ENCODE measurements at regions not wholly inside any gene's neighbourhood (a gene's known extent, or its start where the extent isn't known, plus 50 kb on each side); places are given as distances from the start of the nearest gene placed in this dataset.

DNA sequence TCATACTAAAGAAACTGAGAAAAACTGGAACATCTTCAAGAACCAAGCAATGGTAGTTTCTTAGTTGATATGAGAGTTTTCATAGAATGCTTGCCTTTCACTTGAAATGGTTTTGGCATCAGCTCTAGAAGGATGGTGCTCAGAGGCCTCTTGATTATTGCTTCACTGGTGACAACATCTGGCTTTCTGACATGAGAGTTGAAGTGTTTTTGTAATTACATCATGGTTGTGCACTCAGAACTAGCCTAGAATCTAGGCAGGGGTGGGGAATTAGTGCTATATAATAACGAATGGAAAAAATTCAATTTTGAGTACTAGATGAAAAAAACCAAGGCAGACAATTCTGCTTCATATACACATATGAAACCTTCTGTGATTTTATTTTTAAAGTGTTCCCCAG is 172.8 kb upstream of the LMNTD1 start:
- TF ChIP-seq, protein P1, sequence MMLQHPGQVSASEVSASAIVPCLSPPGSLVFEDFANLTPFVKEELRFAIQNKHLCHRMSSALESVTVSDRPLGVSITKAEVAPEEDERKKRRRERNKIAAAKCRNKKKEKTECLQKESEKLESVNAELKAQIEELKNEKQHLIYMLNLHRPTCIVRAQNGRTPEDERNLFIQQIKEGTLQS (IDR thresholded peaks at IDR 0.05): no peak
- TF ChIP-seq RXRA (IDR thresholded peaks at IDR 0.05): no peak
- no peak for TF ChIP-seq YY1 (IDR thresholded peaks at IDR 0.05)
- WGBS: 85% methylated on average over 1 of the region's 1 CpG
- Histone ChIP-seq H3K4me1 (ENCODE audit: control insufficient read depth in 4 of 4, insufficient read depth in 4 of 4, low read length in 3 of 4) (no peaks in the 10 kb centered on the region), H3K27me3 (ENCODE audit: control insufficient read depth in 4 of 4, insufficient read depth in 4 of 4, low read length in 3 of 4) (no peaks in the 10 kb centered on the region), H3K9me3 (ENCODE audit: control insufficient read depth in 4 of 4, low read length in 3 of 4) (no peaks in the 10 kb centered on the region), H3K9ac (ENCODE audit: low read depth in 1 of 2, low read length in 2 of 2) (no peak overlapping the region), H3K4me3 (ENCODE audit: low read depth in 1 of 3, low read length in 3 of 3) (no peak overlapping the region), H3K27ac (ENCODE audit: low read depth in 1 of 2, low read length in 2 of 2) (no peak overlapping the region), H3K36me3 (ENCODE audit: control insufficient read depth in 4 of 4, insufficient read depth in 3 of 4, low read depth in 1 of 4, low read length in 3 of 4) (no peaks in the 10 kb centered on the region)
- no peak for DNase-seq (ENCODE audit: low spot score)

DNA sequence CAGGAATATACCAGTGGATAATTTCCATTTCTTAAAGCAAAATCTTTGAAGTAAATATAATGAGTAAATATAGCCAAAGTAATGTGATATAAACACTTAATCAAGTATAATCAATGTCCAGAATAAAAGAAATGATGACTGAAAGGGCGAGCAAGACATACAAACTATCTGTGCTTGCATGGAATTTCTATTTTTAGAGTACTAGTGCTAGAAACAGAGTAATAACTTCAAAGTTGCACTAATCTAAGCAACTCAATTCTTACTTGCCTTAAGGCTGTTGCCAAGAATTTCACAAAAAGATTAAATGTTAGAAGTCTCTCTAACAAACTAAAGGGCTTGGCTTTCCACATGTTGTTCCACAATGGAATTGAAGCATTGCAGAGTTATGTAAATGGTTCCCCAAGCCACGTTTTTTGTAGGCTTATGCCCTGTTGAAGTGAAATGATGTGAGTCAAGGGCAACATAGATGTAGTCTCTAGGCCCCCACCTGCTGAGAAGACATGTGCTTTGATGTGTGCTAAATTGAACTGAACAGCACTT is 175.0 kb upstream of the LMNTD1 start:
- TF ChIP-seq GABPA (IDR thresholded peaks at IDR 0.05 in 1 of 2, conservative IDR thresholded peaks at IDR 0.05 in 1 of 2): no peak
- no peak for TF ChIP-seq FOXA2 (IDR thresholded peaks at IDR 0.05)
- no peak for TF ChIP-seq FOXA1 (IDR thresholded peaks at IDR 0.05)
- TF ChIP-seq SP1 (IDR thresholded peaks at IDR 0.05): no peak
- TF ChIP-seq RAD21 (IDR thresholded peaks at IDR 0.05): no peak
- TF ChIP-seq, protein P2, sequence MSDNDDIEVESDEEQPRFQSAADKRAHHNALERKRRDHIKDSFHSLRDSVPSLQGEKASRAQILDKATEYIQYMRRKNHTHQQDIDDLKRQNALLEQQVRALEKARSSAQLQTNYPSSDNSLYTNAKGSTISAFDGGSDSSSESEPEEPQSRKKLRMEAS (IDR thresholded peaks at IDR 0.05): no peak
- TF ChIP-seq HNF4A (conservative IDR thresholded peaks at IDR 0.05): no peak
- TF ChIP-seq, protein P3, sequence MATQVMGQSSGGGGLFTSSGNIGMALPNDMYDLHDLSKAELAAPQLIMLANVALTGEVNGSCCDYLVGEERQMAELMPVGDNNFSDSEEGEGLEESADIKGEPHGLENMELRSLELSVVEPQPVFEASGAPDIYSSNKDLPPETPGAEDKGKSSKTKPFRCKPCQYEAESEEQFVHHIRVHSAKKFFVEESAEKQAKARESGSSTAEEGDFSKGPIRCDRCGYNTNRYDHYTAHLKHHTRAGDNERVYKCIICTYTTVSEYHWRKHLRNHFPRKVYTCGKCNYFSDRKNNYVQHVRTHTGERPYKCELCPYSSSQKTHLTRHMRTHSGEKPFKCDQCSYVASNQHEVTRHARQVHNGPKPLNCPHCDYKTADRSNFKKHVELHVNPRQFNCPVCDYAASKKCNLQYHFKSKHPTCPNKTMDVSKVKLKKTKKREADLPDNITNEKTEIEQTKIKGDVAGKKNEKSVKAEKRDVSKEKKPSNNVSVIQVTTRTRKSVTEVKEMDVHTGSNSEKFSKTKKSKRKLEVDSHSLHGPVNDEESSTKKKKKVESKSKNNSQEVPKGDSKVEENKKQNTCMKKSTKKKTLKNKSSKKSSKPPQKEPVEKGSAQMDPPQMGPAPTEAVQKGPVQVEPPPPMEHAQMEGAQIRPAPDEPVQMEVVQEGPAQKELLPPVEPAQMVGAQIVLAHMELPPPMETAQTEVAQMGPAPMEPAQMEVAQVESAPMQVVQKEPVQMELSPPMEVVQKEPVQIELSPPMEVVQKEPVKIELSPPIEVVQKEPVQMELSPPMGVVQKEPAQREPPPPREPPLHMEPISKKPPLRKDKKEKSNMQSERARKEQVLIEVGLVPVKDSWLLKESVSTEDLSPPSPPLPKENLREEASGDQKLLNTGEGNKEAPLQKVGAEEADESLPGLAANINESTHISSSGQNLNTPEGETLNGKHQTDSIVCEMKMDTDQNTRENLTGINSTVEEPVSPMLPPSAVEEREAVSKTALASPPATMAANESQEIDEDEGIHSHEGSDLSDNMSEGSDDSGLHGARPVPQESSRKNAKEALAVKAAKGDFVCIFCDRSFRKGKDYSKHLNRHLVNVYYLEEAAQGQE (IDR thresholded peaks at IDR 0.05): no peak
- TF ChIP-seq, protein P4, sequence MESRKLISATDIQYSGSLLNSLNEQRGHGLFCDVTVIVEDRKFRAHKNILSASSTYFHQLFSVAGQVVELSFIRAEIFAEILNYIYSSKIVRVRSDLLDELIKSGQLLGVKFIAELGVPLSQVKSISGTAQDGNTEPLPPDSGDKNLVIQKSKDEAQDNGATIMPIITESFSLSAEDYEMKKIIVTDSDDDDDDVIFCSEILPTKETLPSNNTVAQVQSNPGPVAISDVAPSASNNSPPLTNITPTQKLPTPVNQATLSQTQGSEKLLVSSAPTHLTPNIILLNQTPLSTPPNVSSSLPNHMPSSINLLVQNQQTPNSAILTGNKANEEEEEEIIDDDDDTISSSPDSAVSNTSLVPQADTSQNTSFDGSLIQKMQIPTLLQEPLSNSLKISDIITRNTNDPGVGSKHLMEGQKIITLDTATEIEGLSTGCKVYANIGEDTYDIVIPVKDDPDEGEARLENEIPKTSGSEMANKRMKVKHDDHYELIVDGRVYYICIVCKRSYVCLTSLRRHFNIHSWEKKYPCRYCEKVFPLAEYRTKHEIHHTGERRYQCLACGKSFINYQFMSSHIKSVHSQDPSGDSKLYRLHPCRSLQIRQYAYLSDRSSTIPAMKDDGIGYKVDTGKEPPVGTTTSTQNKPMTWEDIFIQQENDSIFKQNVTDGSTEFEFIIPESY (IDR thresholded peaks at IDR 0.05): no peak
- TF ChIP-seq NR2F2 (IDR thresholded peaks at IDR 0.05): no peak
- TF ChIP-seq HNF4G (IDR thresholded peaks at IDR 0.05): no peak
- TF ChIP-seq EGR1 (IDR thresholded peaks at IDR 0.05; ENCODE audit: low read depth in 2 of 2): no peak
- TF ChIP-seq, protein P5, sequence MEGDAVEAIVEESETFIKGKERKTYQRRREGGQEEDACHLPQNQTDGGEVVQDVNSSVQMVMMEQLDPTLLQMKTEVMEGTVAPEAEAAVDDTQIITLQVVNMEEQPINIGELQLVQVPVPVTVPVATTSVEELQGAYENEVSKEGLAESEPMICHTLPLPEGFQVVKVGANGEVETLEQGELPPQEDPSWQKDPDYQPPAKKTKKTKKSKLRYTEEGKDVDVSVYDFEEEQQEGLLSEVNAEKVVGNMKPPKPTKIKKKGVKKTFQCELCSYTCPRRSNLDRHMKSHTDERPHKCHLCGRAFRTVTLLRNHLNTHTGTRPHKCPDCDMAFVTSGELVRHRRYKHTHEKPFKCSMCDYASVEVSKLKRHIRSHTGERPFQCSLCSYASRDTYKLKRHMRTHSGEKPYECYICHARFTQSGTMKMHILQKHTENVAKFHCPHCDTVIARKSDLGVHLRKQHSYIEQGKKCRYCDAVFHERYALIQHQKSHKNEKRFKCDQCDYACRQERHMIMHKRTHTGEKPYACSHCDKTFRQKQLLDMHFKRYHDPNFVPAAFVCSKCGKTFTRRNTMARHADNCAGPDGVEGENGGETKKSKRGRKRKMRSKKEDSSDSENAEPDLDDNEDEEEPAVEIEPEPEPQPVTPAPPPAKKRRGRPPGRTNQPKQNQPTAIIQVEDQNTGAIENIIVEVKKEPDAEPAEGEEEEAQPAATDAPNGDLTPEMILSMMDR (IDR thresholded peaks at IDR 0.05; ENCODE audit: low read depth, low read length, missing input control): no peak
- no peak for DNase-seq (ENCODE audit: low spot score)
- H3K9me3 ChIP-seq (ENCODE audit: control insufficient read depth in 4 of 4, low read length in 3 of 4): no peaks in the 10 kb centered on the region
- H3K4me3 ChIP-seq (ENCODE audit: low read depth in 1 of 3, low read length in 3 of 3): no peak overlapping the region
- H3K9ac ChIP-seq (ENCODE audit: low read depth in 1 of 2, low read length in 2 of 2): no peak overlapping the region
- WGBS: 60% methylated on average over 2 of the region's 2 CpGs
- H3K27ac ChIP-seq (ENCODE audit: low read depth in 1 of 2, low read length in 2 of 2): no peak overlapping the region
- H3K36me3 ChIP-seq (ENCODE audit: control insufficient read depth in 4 of 4, insufficient read depth in 3 of 4, low read depth in 1 of 4, low read length in 3 of 4): no peaks in the 10 kb centered on the region
- no peaks in the 10 kb centered on the region for H3K4me1 ChIP-seq (ENCODE audit: control insufficient read depth in 4 of 4, insufficient read depth in 4 of 4, low read length in 3 of 4)
- H3K27me3 ChIP-seq (ENCODE audit: control insufficient read depth in 4 of 4, insufficient read depth in 4 of 4, low read length in 3 of 4): peaks cover 0 to 2% (median 0%) of the 10 kb centered on the region in 4 donors

All from liver (tissue), 8 donors.